ENCODE measurements at regions not wholly inside any gene's neighbourhood (a gene's known extent, or its start where the extent isn't known, plus 50 kb on each side); places are given as distances from the start of the nearest gene placed in this dataset.
A peak's percentile ranks its signal among the peaks of the same experiment; 100 is the strongest.

- TF ChIP-seq PAX8 (CRISPR knock-in tag; IDR thresholded peaks at IDR 0.05; ENCODE audit: borderline replicate concordance) (no peak), ZNF275 (CRISPR knock-in tag; IDR thresholded peaks at IDR 0.05; ENCODE audit: borderline replicate concordance) (no peak), ZBTB7B (CRISPR knock-in tag; IDR thresholded peaks at IDR 0.05) (no peak), ZNF451 (CRISPR knock-in tag; IDR thresholded peaks at IDR 0.05) (no peak)
These were observed 52.6 kb upstream of the MAFB start (continued) for GRCh38 chr20:40741507-40742106.

- H4K20me1 ChIP-seq (ENCODE audit: insufficient read depth, low read length): no peaks in the 10 kb centered on the region
- 12% methylated on average over 8 of the region's 8 CpGs for WGBS (ENCODE audit: low lambda C conversion rate)
- H3K79me2 ChIP-seq (ENCODE audit: insufficient read depth, low read length): no peaks in the 10 kb centered on the region
- ATAC-seq (0 out of 3 replicates have a peak, but pooled peaks have one; percentile 14), FAIRE-seq (no peak), DNase-seq (ENCODE audit: low spot score) (no peak)
- no peak overlapping the region for H2AFZ ChIP-seq (ENCODE audit: low read length)
- ChIA-PET CTCF (ENCODE audit: low intra/inter-chr PET ratio, low total read pairs) (no interaction called here), POLR2A (no interaction called here)
- H3K9ac ChIP-seq (ENCODE audit: insufficient read depth, low read depth, low read length): no peak overlapping the region
- no peak overlapping the region for H3K4me2 ChIP-seq (ENCODE audit: low read depth, low read length)
- peaks cover 3 to 35% of the 10 kb centered on the region in 2 experiments; a peak in 3 of 5 replicates for H3K27me3 ChIP-seq (ENCODE audit: control insufficient read depth in 1 of 2, insufficient read depth in 2 of 2, low read length in 2 of 2)
- BruUV-seq (replicated peaks): no TSS peak
- TF ChIP-seq ELF1 (CRISPR knock-in tag; IDR thresholded peaks at IDR 0.05): no peak
- TF ChIP-seq ZKSCAN1 (IDR thresholded peaks at IDR 0.05; ENCODE audit: low read length): no peak
- no peak for TF ChIP-seq CCDC6 (CRISPR knock-in tag; IDR thresholded peaks at IDR 0.05)
- no peak for TF ChIP-seq ZBTB20 (CRISPR knock-in tag; IDR thresholded peaks at IDR 0.05; ENCODE audit: borderline replicate concordance, low read depth)
- TF ChIP-seq KDM5A (IDR thresholded peaks at IDR 0.05; ENCODE audit: borderline replicate concordance, low read length): no peak
- no peak for TF ChIP-seq TCF7 (IDR thresholded peaks at IDR 0.05; ENCODE audit: low read depth)
- TF ChIP-seq ETV5 (CRISPR knock-in tag; IDR thresholded peaks at IDR 0.05; ENCODE audit: borderline replicate concordance): no peak
- TF ChIP-seq TAF1 (CRISPR knock-in tag; IDR thresholded peaks at IDR 0.05): no peak
- TF ChIP-seq MAZ (IDR thresholded peaks at IDR 0.05; ENCODE audit: borderline replicate concordance, low read depth, low read length): no peak
- no peak for TF ChIP-seq MAZ (CRISPR knock-in tag; IDR thresholded peaks at IDR 0.05; ENCODE audit: low read depth)
- TF ChIP-seq ZBTB44 (CRISPR knock-in tag; IDR thresholded peaks at IDR 0.05): no peak
- no peak for TF ChIP-seq KMT2B (CRISPR knock-in tag; IDR thresholded peaks at IDR 0.05)
- no peak for TF ChIP-seq ISL2 (CRISPR knock-in tag; IDR thresholded peaks at IDR 0.05)
- no peak for TF ChIP-seq ZNF605 (CRISPR knock-in tag; IDR thresholded peaks at IDR 0.05)
- in situ Hi-C loops (cut with HindIII; ENCODE audit: extremely low pct_ligation_motif_present, low pct_unique_long_range_greater_than_20kb) (loop anchor here (5.0 kb wide), 1 partner anchor 199 kb away; no protein-coding TSS in a partner anchor), intact Hi-C loops (cut with micrococcal nuclease; ENCODE audit: unreplicated experiment) (no loop called here)
- H3K27ac ChIP-seq (ENCODE audit: extremely low read length, insufficient read depth, low read length): no peak overlapping the region
- H3K36me3 ChIP-seq (replicated peaks in 1 of 2; ENCODE audit: control insufficient read depth in 1 of 2, insufficient read depth in 2 of 2, low read length in 2 of 2): no peaks in the 10 kb centered on the region
- H3K9me3 ChIP-seq (ENCODE audit: low read length): no peaks in the 10 kb centered on the region
- H3K4me3 ChIP-seq (replicated peaks in 1 of 3; ENCODE audit: insufficient read depth in 1 of 3, low read depth in 2 of 3, low read length in 3 of 3): no peak overlapping the region
- H3K4me1 ChIP-seq (ENCODE audit: insufficient read depth, low read length): no peaks in the 10 kb centered on the region
These were observed 54.2 kb upstream of the MAFB start for GRCh38 chr20:40743141-40743775.
